Naive thymus-derived CD4-positive, alpha-beta T cell (primary cell): ENCODE measurements at regions not wholly inside any gene's neighbourhood (a gene's known extent, or its start where the extent isn't known, plus 50 kb on each side); places are given as distances from the start of the nearest gene placed in this dataset.

Experiments used
- ATAC-seq: fragments of 150-1000 bp; cut with Tn5 transposase; 2 replicates; pipeline ENCODE4 v1.10.0; 2021; ENCODE audit warnings: mild to moderate bottlenecking, moderate library complexity
- CTCF ChIA-PET: fragments of 350-600 bp; sonication (Branson Sonifier 250); formaldehyde crosslinking; loops from one replicate; lab custom pipeline; 2021; ENCODE audit warnings: antibody characterized with exemption; lab: Charles Lee
- POLR2A ChIA-PET: fragments of 350-600 bp; sonication (Branson Sonifier 250); formaldehyde crosslinking; loops from one replicate; lab custom pipeline; 2021; ENCODE audit warnings: antibody characterized with exemption, inconsistent platforms; lab: Charles Lee
- DNase-seq, 9 donors: peaks; one replicate each; pipeline versions ENCODE4 v3.0.0 to v3.0.0-alpha.2; 2020 to 2022; ENCODE audit warnings: mixed read lengths in 1 of 9
- H3K27ac ChIP-seq: one replicate; pipeline ENCODE4 v1.7.0; 2013; ENCODE audit warnings: mild to moderate bottlenecking, low read depth, low read length, moderate library complexity
- H3K27me3 ChIP-seq, 2 donors: one replicate each; pipeline ENCODE4 v1.7.0; 2013; ENCODE audit warnings: low read length in 2 of 2, mild to moderate bottlenecking in 2 of 2, moderate library complexity in 2 of 2; ENCODE audit not compliant: control insufficient read depth in 2 of 2, insufficient read depth in 2 of 2
- H3K36me3 ChIP-seq, 3 experiments: 1 replicate in 2 of 3; 2 replicates in 1 of 3; pipeline ENCODE4 v1.7.0; 2013; ENCODE audit warnings: low read length in 3 of 3, mild to moderate bottlenecking in 3 of 3, moderate library complexity in 1 of 3; ENCODE audit not compliant: insufficient read depth in 3 of 3, control insufficient read depth in 2 of 3
- H3K4me1 ChIP-seq, 2 donors: one replicate each; pipeline ENCODE4 v1.7.0; 2013; ENCODE audit warnings: low read length in 2 of 2, mild to moderate bottlenecking in 2 of 2, moderate library complexity in 1 of 2; ENCODE audit not compliant: control insufficient read depth in 2 of 2, insufficient read depth in 2 of 2
- H3K4me3 ChIP-seq: 2 replicates; pipeline ENCODE4 v1.7.0; 2013; ENCODE audit warnings: mild to moderate bottlenecking, low read length
- H3K9me3 ChIP-seq, 3 experiments: 1 replicate in 2 of 3; 2 replicates in 1 of 3; pipeline ENCODE4 v1.7.0; 2013; ENCODE audit warnings: low read length in 3 of 3; ENCODE audit not compliant: control insufficient read depth in 2 of 3
- H3K27ac Mint-ChIP-seq, 9 donors: one replicate each; pipeline ENCODE4 v1.8.0; 2020 to 2022; ENCODE audit warnings: mixed read lengths in 9 of 9, mild to moderate bottlenecking in 8 of 9, moderate library complexity in 5 of 9, inconsistent platforms in 2 of 9
- H3K27me3 Mint-ChIP-seq, 5 donors: one replicate each; pipeline ENCODE4 v1.8.0; 2021 to 2022; ENCODE audit warnings: mixed read lengths in 5 of 5, mild to moderate bottlenecking in 1 of 5
- H3K36me3 Mint-ChIP-seq, 5 donors: one replicate each; pipeline ENCODE4 v1.8.0; 2020 to 2022; ENCODE audit warnings: mixed read lengths in 5 of 5, mild to moderate bottlenecking in 3 of 5, inconsistent platforms in 1 of 5
- H3K4me1 Mint-ChIP-seq, 7 donors: one replicate each; pipeline ENCODE4 v1.8.0; 2020 to 2022; ENCODE audit warnings: mixed read lengths in 7 of 7, mild to moderate bottlenecking in 3 of 7, inconsistent platforms in 1 of 7
- H3K4me3 Mint-ChIP-seq, 10 donors: one replicate each; pipeline ENCODE4 v1.8.0; 2020 to 2022; ENCODE audit warnings: mild to moderate bottlenecking in 10 of 10, mixed read lengths in 10 of 10, moderate library complexity in 6 of 10, inconsistent platforms in 2 of 10
- H3K9me3 Mint-ChIP-seq, 11 donors: one replicate each; pipeline ENCODE4 v1.8.0; 2020 to 2022; ENCODE audit warnings: mixed read lengths in 11 of 11, mild to moderate bottlenecking in 4 of 11, inconsistent platforms in 1 of 11, moderate library complexity in 1 of 11
- intact Hi-C, 2 donors: fragments of 100-400 bp; cut with micrococcal nuclease; formaldehyde crosslinking; loops; one replicate each; pipeline ENCODE4 v1.15.1; 2023

DNA sequence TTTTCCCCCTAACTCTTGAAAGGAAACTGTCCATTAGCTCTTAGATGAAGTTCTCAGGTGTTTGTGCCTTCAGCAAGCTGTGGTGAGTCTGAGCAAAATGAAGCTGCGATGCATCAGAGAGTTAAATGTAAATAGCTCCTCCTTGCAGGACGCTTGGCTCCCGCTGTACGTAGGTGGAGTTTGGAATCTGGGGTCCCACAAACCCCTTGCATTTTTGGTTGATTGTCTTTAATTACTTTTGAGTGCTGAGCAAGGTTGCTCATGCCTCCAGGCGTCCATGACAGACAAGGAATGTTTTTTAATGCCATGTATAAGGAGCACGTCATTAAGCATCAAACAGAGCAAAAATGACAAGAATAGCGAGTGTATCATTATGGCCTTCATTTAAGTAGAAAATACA lies 300.5 kb downstream of the TFAP2C start:
- Histone ChIP-seq H3K36me3 (no peaks in the 10 kb centered on the region), H3K4me3 (no peak overlapping the region), H3K27me3 (peaks cover 0 to 3% of the 10 kb centered on the region in 2 donors), H3K4me1 (no peaks in the 10 kb centered on the region), H3K9me3 (no peaks in the 10 kb centered on the region), H3K27ac (no peak overlapping the region)
- H3K36me3 Mint-ChIP-seq, result peaks cover 0 to 5% (median 0%) of the 10 kb centered on the region in 5 donors
- no peak overlapping the region for H3K4me3 Mint-ChIP-seq
- peaks cover 0 to 14% (median 5%) of the 10 kb centered on the region in 7 donors for H3K4me1 Mint-ChIP-seq
- H3K27ac Mint-ChIP-seq, result no peak overlapping the region
- intact Hi-C loops, result loop anchor here in 1 of 2 donors (5.0 kb wide), 1 partner anchor 302 kb away; the partner anchor contains the start of gene TFAP2C
- ATAC-seq (no peak), DNase-seq (no peak)
- peaks cover 0 to 5% (median 0%) of the 10 kb centered on the region in 11 donors for H3K9me3 Mint-ChIP-seq
- H3K27me3 Mint-ChIP-seq, result peaks cover 46 to 76% (median 61%) of the 10 kb centered on the region in 5 donors
- ChIA-PET CTCF (no interaction called here), POLR2A (no interaction called here)

DNA sequence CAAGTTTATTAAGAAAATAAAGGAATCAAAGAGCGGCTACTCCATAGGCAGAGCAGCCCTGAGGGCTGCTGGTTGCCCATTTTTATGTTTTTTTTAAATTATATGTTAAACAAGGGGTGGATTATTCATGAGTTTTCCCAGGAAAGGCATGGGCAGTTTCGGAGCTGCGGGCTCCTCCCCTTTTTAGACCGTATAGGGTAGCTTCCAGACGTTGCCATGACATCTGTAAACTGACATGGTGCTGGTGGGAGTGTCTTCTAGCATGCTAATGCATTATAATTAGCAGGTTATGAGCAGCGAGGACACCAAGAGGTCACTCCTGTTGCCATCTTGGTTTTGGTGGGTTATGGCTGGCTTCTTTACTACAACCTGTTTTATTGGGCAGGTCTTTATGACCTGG lies 301.8 kb downstream of the TFAP2C start:
- no peaks in the 10 kb centered on the region for H3K36me3 ChIP-seq
- no peaks in the 10 kb centered on the region for H3K4me1 ChIP-seq
- ChIA-PET POLR2A (no interaction called here), CTCF (no interaction called here)
- peaks cover 0 to under 1% of the 10 kb centered on the region in 2 donors for H3K27me3 ChIP-seq
- no peak overlapping the region for H3K27ac Mint-ChIP-seq
- H3K27ac ChIP-seq, result no peak overlapping the region
- intact Hi-C loops, result no loop called here
- H3K9me3 ChIP-seq, result no peaks in the 10 kb centered on the region
- no peak overlapping the region for H3K4me3 ChIP-seq
- H3K9me3 Mint-ChIP-seq, result peaks cover 0 to 5% (median 0%) of the 10 kb centered on the region in 11 donors
- DNase-seq (no peak), ATAC-seq (no peak)
- H3K27me3 Mint-ChIP-seq, result peaks cover 41 to 75% (median 62%) of the 10 kb centered on the region in 5 donors
- H3K4me1 Mint-ChIP-seq, result peaks cover 0 to 5% (median 2%) of the 10 kb centered on the region in 7 donors
- H3K36me3 Mint-ChIP-seq, result peaks cover 0 to 5% (median 0%) of the 10 kb centered on the region in 5 donors
- H3K4me3 Mint-ChIP-seq, result no peak overlapping the region

DNA sequence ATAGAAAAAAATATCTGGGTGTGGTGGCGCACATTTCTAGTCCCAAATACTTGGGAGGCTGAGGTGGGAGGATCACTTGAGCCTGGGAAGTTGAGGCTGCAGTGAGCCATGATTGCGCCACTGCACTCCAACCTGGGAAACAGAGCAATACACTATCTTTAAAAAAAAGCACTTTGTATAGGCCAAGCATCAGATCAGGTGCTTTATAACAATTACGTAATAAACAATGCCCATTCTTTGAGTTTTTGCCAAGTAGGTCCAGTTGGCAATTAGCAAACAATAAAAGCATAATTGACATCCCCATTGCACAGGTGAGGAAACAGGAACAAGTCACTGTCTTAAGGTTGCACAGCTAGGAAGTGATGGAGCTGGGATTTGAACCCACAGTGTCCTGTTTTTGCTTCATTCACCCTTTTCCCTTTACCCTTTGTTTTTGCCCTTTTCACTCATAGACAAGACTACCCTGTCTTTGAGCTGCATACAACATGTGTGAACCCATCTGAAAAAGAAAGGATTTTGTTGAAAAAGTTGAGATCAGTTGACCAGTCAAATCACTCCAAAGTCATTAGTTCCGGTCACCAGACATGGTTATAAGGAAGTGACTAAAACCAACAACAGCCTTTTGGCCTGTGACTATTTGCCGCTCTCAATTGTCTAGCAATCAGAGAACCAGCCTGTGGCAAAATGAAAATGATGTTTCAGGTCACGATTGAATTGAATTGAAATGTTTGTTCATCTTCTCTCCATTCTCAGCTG lies 303.6 kb downstream of the TFAP2C start:
- Mint-ChIP-seq H3K36me3 (peaks cover 0 to 5% (median 0%) of the 10 kb centered on the region in 5 donors), H3K27ac (no peak overlapping the region), H3K4me3 (no peak overlapping the region), H3K9me3 (peaks cover 0 to 5% (median 0%) of the 10 kb centered on the region in 11 donors), H3K27me3 (peaks cover 22 to 58% (median 43%) of the 10 kb centered on the region in 5 donors), H3K4me1 (no peaks in the 10 kb centered on the region)
- CTCF ChIA-PET, result no interaction called here
- POLR2A ChIA-PET, result no interaction called here
- no peaks in the 10 kb centered on the region for H3K27me3 ChIP-seq
- H3K4me1 ChIP-seq, result no peaks in the 10 kb centered on the region
- ATAC-seq (no peak), DNase-seq (no peak)
- no peak overlapping the region for H3K4me3 ChIP-seq
- no peaks in the 10 kb centered on the region for H3K9me3 ChIP-seq
- intact Hi-C loops, result no loop called here
- H3K36me3 ChIP-seq, result no peaks in the 10 kb centered on the region
- no peak overlapping the region for H3K27ac ChIP-seq

DNA sequence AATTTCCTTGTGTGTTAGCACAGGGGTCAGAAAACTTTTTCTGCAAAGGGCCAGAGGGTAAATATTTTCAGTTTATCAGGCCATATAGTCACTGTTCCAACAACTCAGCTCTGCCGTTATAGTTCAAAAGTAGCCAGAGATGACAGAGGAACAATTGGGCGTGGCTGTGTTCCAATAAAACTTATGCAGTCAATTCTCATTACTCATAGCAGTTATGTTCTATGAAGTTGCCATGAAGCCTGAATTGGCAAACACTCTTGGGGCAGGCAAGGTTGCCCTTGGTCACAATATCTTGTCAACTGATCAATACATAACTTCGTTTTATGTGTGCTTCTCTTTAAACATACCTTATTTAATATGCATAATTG lies 304.2 kb downstream of the TFAP2C start:
- Histone ChIP-seq H3K4me1 (no peaks in the 10 kb centered on the region), H3K27me3 (no peaks in the 10 kb centered on the region), H3K4me3 (no peak overlapping the region), H3K27ac (no peak overlapping the region), H3K36me3 (no peaks in the 10 kb centered on the region), H3K9me3 (no peaks in the 10 kb centered on the region)
- Mint-ChIP-seq H3K4me1 (no peaks in the 10 kb centered on the region), H3K9me3 (peaks cover 0 to 5% (median 0%) of the 10 kb centered on the region in 11 donors), H3K27ac (no peak overlapping the region), H3K4me3 (no peak overlapping the region), H3K36me3 (peaks cover 0 to 5% (median 0%) of the 10 kb centered on the region in 5 donors), H3K27me3 (peaks cover 20 to 53% (median 39%) of the 10 kb centered on the region in 5 donors)
- ChIA-PET POLR2A (no interaction called here), CTCF (no interaction called here)
- intact Hi-C loops, result no loop called here
- no peak for DNase-seq
- ATAC-seq, result no peak

DNA sequence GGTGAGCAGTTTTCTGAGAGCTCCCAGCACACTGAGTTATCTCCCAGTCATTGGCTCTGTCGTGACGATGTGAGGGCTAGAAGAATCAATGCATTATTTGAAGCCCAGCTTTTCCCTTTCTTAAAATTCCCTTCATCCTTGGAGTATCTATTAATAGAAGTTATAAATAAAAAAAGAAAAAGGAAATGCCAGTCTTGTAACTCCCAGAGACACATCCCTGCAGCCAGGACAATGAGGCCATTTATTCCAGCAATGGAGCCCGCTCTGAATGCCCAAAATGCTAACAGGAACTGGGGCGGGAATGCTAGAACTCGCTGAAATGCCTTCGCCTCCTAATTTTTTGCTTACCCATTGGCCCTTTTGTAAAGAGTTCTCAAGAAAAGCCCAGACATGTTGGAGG lies 305.8 kb downstream of the TFAP2C start:
- Histone ChIP-seq H3K4me1 (no peaks in the 10 kb centered on the region), H3K27ac (no peak overlapping the region), H3K36me3 (no peaks in the 10 kb centered on the region), H3K9me3 (no peaks in the 10 kb centered on the region), H3K4me3 (no peak overlapping the region), H3K27me3 (no peaks in the 10 kb centered on the region)
- intact Hi-C loops, result no loop called here
- ChIA-PET CTCF (interaction anchor here (0.6 kb wide), 1 partner anchor 559 kb away, joined by 3 read pairs; no protein-coding TSS in a partner anchor), POLR2A (no interaction called here)
- Mint-ChIP-seq H3K27ac (no peak overlapping the region), H3K36me3 (no peaks in the 10 kb centered on the region), H3K4me3 (no peak overlapping the region), H3K9me3 (peaks cover 0 to 2% (median 0%) of the 10 kb centered on the region in 11 donors), H3K27me3 (peaks cover 6 to 52% (median 32%) of the 10 kb centered on the region in 5 donors), H3K4me1 (no peaks in the 10 kb centered on the region)
- DNase-seq (no peak), ATAC-seq (no peak)

DNA sequence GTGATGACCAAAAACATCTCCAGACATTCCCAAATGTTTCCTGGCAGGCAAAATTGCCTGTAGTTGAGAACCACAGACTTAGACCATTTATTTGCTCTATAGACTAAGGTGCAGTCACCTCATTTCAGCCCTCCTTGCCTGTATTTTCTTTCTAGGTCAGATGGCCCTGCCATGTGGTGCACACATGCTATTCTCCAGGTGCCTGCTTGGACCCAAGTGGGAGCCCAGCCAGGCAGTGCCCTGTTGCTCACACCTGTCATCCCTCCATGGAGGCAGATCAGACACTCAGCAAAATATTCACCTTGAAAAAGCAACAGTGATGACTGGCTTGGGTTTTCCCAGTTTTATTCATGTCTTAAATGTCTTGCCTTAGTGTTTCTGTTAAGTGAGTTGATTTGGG lies 311.4 kb downstream of the TFAP2C start:
- H3K4me1 ChIP-seq, result no peaks in the 10 kb centered on the region
- ChIA-PET CTCF (interaction anchor here (0.7 kb wide), 1 partner anchor 10 kb away, joined by 3 read pairs; no protein-coding TSS in a partner anchor), POLR2A (no interaction called here)
- Mint-ChIP-seq H3K36me3 (no peaks in the 10 kb centered on the region), H3K4me1 (no peaks in the 10 kb centered on the region), H3K9me3 (no peaks in the 10 kb centered on the region), H3K4me3 (no peak overlapping the region), H3K27ac (no peak overlapping the region), H3K27me3 (peaks cover 2 to 31% (median 11%) of the 10 kb centered on the region in 5 donors)
- H3K4me3 ChIP-seq, result no peak overlapping the region
- no peak for DNase-seq
- ATAC-seq, result no peak
- no peak overlapping the region for H3K27ac ChIP-seq
- H3K36me3 ChIP-seq, result no peaks in the 10 kb centered on the region
- intact Hi-C loops, result no loop called here
- no peaks in the 10 kb centered on the region for H3K9me3 ChIP-seq
- no peaks in the 10 kb centered on the region for H3K27me3 ChIP-seq
